ENCODE measurements at regions not wholly inside any gene's neighbourhood (a gene's known extent, or its start where the extent isn't known, plus 50 kb on each side); places are given as distances from the start of the nearest gene placed in this dataset.

GRCh38 chr9:25461416-25461815, 216.8 kb downstream of the TUSC1 start:
- TF ChIP-seq REST (IDR thresholded peaks at IDR 0.05; ENCODE audit: low read depth): no peak
- no peak for TF ChIP-seq ZBTB7A (IDR thresholded peaks at IDR 0.05; ENCODE audit: low read depth)
- no peak for TF ChIP-seq CREB1 (IDR thresholded peaks at IDR 0.05; ENCODE audit: low read depth)
- no peak for TF ChIP-seq EP300 (IDR thresholded peaks at IDR 0.05; ENCODE audit: borderline replicate concordance)
- no peak for TF ChIP-seq RAD21 (IDR thresholded peaks at IDR 0.05; ENCODE audit: low read depth)
- no peak for TF ChIP-seq YY1 (IDR thresholded peaks at IDR 0.05; ENCODE audit: low read depth)
- TF ChIP-seq NFIC (IDR thresholded peaks at IDR 0.05): no peak
- no peak for TF ChIP-seq EGR1 (IDR thresholded peaks at IDR 0.05)
- TF ChIP-seq MAX (IDR thresholded peaks at IDR 0.05): no peak
- TF ChIP-seq TAF1 (IDR thresholded peaks at IDR 0.05; ENCODE audit: low read depth): no peak
- no peak for TF ChIP-seq FOXM1 (IDR thresholded peaks at IDR 0.05; ENCODE audit: borderline replicate concordance, low read depth)
- no peak for TF ChIP-seq USF1 (IDR thresholded peaks at IDR 0.05)
- TF ChIP-seq CEBPB (IDR thresholded peaks at IDR 0.05): no peak
- TF ChIP-seq TCF12 (IDR thresholded peaks at IDR 0.05; ENCODE audit: low read depth): no peak
